ELR (cell line): ENCODE measurements at regions not wholly inside any gene's neighbourhood (a gene's known extent, or its start where the extent isn't known, plus 50 kb on each side); places are given as distances from the start of the nearest gene placed in this dataset.
"Not testable (repeated sequence)": the region's sequence is repeated elsewhere in the genome, so short reads cannot be mapped to it uniquely, and the experiment has no call there.

Experiments used
- DNase-seq: peaks from one replicate; pipeline ENCODE4 v3.0.0-alpha.2; 2015; ENCODE audit warnings: low read depth

DNA sequence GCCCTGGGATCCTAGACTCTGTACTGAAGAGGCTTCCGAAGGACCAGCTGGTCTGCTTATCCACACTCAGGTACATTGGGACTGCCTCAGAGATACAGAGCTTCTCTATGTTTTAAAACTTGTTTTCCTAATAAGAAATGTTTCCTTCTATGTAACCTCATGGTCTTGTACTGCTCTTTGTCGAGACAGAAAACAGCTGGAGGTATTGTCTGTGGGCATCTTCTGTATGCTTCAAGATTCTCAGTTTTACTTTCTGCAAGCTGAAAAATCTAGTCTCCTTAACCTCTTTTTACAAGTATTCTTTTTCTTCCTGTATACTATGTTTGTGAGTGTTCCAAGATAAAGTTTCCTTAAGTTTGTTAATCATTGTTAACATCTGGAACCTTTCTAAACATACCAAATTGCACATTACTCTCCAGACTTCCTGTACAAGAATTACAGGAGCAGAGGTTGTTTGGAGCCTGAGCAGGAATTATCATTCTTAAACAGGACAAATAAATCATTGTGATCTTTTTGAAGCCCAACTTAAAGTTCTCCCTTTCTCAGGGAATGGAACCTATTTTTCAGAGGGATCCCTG lies 358.3 kb upstream of the CFAP20DC start:
- DNase-seq = no peak

- no peak for DNase-seq
Measured at GRCh38 chr3:59407425-59407824, 357.6 kb upstream of the CFAP20DC start.

GRCh38 chr3:59406943-59407342 lies 357.1 kb upstream of the CFAP20DC start:
- DNase-seq = no peak

DNA sequence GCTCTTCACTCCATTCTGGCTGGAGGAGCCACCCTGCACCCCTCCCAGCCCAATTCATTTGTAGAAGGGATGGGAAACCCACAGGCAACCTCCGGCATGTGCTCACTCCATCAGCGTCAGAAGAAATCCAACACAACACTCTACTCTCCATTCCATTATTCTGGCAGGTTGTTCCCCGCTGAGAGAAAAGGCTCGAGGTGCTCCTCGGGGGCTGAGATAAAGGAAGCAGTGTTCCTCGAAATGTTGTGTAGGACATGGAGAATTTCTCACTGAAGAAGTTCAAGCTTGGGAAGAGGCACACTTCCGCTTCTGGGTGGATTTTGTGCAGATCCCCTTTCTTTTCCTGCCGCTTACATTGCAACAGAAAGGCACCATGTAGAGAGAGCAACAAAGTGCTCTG lies 355.0 kb upstream of the CFAP20DC start:
- DNase-seq = no peak

DNA sequence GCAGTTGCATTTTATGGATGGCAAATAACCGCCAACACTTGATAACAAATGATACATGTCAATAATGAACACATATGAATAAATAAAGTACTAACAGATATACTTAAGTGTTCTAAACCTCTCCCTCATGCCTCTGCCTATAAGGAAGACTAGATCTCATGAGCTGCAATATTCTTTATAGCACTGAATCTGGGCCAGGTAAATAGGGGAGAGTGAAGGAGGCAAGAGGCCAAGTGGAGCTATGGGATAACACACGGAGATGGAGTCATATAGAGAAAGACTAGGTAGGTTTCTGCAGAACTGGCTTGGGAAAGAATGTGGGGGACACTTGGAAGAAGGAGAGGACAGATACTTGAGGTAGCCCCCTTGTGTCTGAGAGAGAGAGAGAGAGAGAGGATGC lies 354.2 kb upstream of the CFAP20DC start:
- DNase-seq = no peak

- no peak for DNase-seq
Measured at GRCh38 chr3:59401924-59402323, 352.1 kb upstream of the CFAP20DC start.

DNA sequence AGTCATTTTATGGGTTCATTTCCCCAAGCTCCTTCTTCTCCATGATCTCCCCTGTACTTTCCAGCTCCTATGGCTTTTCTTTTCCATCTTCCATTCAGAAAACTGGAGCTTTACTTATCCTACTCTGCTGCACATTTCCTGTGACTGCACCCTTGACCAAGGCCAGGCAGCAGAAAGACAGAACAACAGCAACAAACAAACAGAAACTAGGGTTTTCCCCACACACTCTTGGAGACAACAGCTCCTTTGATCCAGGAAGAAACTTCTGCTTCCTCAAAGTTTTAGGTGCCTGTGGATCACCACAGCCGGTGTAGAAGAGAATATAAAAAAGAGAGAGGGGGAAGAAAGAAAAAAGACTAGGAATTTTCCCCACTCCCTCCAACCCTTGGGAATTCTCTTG lies 342.3 kb upstream of the CFAP20DC start:
- DNase-seq = no peak

- no peak for DNase-seq
Measured at GRCh38 chr3:59391131-59391530, 341.3 kb upstream of the CFAP20DC start.

DNA sequence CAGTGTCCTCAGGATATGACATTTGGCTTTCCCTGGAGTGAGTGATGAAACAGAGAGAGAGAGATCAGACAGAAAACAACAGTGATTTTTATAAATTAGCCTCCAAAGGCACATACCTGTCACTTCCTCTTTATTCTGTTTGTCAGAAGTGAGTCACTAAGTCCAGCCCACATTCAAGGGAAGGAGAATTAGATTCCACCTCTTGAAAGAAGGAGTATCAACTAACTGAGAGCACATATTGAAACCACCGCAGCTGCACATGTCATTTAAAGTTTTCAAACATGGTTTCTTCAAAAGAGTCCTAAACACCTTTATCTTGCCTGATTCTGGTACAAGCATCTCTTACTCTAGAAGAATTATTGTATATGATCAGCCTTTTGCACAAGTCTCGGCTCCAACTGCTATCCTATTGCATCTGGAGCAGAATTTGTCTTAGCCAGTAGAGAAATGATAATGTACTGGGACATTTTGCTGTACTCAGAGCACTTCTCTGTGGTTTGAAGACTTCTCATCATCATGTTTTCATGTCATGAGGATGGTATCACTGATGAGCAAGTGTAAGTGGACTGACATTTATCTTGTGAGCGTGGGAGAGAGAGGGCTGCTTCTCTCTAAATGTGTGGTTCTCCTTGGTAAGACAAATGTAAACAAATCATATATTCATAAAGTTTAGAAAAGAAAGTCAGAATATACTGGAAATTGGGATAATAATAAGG lies 338.9 kb upstream of the CFAP20DC start:
- DNase-seq = no peak

GRCh38 chr3:59386165-59386564 lies 336.3 kb upstream of the CFAP20DC start:
- no peak for DNase-seq

- DNase-seq = no peak
Measured at GRCh38 chr3:59385547-59385946, 335.7 kb upstream of the CFAP20DC start.

GRCh38 chr3:59381282-59381681 lies 331.5 kb upstream of the CFAP20DC start:
- no peak for DNase-seq

DNA sequence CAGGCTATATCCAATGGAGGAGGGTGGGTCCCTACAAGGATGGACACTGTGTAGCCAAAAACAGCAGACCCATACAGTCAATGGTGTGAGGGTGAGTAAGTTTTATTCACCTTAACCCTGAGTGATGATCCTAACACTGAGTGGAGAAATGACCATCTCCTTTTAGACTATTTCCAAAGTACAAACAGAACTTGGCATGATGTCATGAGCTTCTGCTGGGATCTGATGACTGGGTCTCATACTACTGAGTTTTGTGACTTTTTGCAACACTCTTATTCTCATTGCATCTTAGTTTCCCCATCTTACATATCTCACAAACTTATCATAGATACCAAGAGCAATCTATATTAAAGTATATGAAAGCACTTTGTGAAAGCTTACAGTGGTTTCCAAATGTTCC lies 330.3 kb upstream of the CFAP20DC start:
- DNase-seq = no peak

DNA sequence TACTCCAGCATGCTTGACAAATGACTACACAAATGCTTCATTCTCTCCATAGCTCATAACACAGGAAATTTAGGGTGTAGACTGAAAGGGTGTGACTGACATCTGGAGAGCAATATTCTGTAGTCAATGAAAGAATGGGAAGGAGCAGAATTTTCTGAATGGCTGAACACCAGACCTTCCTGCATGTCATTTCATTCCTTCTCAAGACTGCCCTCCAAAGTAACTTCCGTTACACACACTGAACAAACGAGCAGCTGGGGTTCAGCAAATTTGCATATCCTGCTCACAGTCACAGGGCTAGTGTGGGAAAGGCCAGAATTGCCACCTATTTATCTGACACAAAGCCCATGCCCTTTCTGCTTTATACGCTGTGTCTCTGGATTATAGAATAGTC lies 325.0 kb upstream of the CFAP20DC start:
- DNase-seq = no peak

GRCh38 chr3:59374091-59374817 lies 324.4 kb upstream of the CFAP20DC start:
- no peak for DNase-seq

DNA sequence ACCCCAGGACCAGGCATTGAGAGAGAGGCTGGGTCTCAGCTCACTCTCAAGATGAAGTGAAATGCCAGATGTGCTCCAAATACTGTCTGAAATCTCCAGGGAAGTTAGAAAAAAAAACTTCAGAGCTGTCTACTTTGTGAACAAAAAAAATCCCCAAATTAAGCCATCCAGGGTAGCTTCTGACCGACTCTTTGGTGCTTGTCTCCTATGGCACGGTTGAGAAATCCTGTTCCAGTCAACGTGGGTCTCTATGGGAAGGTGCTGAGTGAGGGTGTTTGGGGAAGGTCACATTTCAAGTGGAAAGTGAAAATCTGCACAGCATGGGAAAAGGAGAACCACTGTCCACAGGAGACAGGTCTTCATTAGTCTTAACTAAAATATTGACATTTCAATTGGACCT lies 322.5 kb upstream of the CFAP20DC start:
- DNase-seq = no peak

GRCh38 chr3:59368900-59369675 lies 319.3 kb upstream of the CFAP20DC start:
- DNase-seq = no peak

DNA sequence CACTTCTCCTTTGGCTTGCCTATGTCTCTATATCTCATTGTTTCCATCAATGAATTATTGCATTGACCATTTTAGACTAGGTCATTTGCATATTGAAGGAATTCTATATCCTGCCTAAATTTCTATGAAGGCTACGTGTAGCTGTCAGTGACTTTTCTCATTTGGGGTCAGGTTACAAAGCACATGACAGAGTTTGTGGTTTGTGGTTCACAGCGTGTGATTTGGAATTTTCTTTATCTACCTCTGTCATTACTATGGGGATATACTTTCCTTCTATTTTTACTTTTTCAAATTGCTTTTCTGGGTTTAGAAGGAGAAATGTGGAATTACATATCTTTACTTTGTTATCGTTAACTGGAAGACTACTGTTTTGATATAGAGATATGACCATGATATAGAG lies 317.3 kb upstream of the CFAP20DC start:
- DNase-seq = no peak

DNA sequence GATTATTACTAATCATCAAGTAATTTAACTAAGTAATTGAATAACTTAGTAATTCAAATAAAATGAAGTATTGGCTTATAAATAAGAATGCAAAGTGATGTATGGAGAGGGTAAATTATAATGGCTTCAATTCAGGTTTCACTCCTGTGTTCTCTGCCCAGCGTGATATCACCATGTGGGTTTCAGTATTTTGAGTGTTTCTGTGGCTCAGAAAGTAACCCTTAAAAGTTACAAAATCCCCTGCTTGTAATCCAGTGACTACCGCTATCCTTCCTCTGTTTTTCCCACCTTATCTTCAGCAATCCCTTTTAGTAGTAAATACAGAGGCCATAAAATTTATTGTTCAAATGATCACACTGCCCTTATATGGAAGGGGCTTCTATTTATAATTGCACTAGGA lies 316.4 kb upstream of the CFAP20DC start:
- no peak for DNase-seq

GRCh38 chr3:59364496-59364895 lies 314.7 kb upstream of the CFAP20DC start:
- DNase-seq = no peak

- DNase-seq = not testable (repeated sequence)
Measured at GRCh38 chr3:59360312-59360711, 310.5 kb upstream of the CFAP20DC start.

- DNase-seq = no peak
Measured at GRCh38 chr3:59341459-59341858, 291.6 kb upstream of the CFAP20DC start.

GRCh38 chr3:59339818-59340217 lies 290.0 kb upstream of the CFAP20DC start:
- DNase-seq = no peak
